T-helper 22 cell (primary cell): ENCODE measurements at regions not wholly inside any gene's neighbourhood (a gene's known extent, or its start where the extent isn't known, plus 50 kb on each side); places are given as distances from the start of the nearest gene placed in this dataset.

Experiments used
- DNase-seq: peaks from one replicate; pipeline ENCODE4 v3.0.0-alpha.2; 2020; ENCODE audit warnings: low read depth

GRCh38 chr2:6421138-6421730, 444.5 kb downstream of the CMPK2 start:
- DNase-seq, result no peak

GRCh38 chr2:6421888-6422287, 443.8 kb downstream of the CMPK2 start:
- no peak for DNase-seq

GRCh38 chr2:6423157-6423556, 442.6 kb downstream of the CMPK2 start:
- DNase-seq, result no peak

- DNase-seq, result no peak
Observed at GRCh38 chr2:6423944-6424343, 441.8 kb downstream of the CMPK2 start.

- DNase-seq, result no peak
Observed at GRCh38 chr2:6425032-6425431, 440.7 kb downstream of the CMPK2 start.

DNA sequence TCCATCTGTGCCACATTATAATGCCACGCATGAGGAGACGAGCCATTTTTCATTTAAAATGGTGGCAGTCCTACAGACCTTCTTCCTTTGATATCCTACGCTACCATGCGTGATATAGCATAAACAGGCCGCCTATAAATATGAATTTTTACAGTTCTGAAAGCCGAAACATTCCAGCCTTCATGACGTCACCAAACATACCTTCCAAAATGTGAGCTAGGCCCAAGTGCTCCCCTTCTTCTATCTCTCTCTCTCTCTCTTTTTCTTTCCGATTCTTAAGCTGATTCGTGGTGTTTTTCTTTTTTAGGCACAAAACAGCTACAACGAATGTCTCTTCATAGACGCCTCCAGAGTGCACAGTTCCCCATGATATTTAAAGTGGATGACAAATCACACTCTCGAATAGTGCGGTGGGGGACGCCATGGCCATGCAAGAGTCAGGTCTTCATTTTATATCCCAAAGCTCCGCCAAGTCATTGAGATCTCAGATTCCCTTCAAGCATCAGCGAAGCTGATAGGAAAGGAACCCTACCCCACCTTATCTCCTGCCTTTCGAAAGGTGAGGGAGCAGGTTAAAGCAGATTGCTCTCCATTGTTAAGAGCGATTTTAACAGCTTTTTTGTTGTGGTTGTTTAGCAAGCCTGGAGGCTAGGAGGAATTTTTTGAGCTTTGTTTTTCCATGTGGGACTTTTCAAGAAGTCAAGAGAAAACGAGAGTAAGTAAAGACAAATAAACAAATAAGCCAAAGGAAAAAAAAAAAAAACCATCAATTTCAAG, 436.3 kb downstream of the CMPK2 start:
- no peak for DNase-seq

- DNase-seq, result no peak
Observed at GRCh38 chr2:6434438-6434837, 431.3 kb downstream of the CMPK2 start.

DNA sequence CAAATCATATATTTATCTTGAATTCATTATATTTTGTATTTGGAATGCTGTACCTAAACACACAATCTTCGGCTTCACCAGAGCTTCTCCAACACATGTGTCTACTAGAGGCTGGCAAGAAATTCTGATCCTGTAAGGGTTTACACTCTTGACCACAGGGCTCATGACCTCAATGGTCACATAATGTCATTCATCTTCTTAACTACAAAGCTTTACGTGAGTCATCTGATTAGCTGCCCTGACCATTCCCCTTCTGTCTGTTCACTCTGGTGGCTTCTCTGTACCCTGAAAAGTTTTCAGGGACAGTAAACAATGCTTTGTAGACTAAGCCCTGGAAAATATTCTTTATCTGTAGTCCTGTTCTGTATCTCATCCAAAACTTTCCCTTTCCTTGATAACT, 423.9 kb downstream of the CMPK2 start:
- DNase-seq, result no peak

DNA sequence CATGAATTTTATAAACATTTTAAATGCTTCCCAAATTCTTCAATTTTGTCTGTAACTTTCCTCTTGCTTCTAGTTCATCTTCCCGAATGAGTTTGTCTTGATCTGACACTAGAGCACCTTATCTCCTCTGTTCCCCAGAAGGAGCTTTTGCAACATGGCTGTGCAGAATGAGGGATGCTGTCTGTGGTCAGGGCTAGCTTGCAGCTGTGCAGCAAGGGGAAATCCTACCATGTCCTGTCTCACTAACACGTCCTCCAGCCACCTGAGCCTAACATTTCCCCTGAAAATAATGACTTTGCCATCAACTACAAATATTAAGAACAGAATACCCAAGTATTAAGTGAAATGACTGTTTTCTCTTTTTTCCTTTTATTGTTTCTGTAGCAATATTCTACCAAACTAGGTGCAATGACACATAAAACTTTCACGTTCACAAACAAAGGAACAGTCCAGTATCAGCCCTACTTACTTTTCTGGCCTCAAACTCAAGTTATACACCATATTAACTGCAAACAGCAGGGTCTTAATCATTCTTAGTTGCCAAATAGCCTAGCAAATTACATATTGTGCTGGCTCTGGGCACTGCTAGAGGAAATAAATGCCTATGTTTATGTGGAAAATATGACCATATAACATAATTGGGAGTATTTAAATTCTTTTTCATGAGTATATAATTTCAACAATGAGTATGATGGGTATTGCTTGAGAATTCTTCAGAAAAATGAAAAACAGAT, 423.3 kb downstream of the CMPK2 start:
- no peak for DNase-seq

GRCh38 chr2:6443061-6443823, 422.5 kb downstream of the CMPK2 start:
- DNase-seq, result no peak

DNA sequence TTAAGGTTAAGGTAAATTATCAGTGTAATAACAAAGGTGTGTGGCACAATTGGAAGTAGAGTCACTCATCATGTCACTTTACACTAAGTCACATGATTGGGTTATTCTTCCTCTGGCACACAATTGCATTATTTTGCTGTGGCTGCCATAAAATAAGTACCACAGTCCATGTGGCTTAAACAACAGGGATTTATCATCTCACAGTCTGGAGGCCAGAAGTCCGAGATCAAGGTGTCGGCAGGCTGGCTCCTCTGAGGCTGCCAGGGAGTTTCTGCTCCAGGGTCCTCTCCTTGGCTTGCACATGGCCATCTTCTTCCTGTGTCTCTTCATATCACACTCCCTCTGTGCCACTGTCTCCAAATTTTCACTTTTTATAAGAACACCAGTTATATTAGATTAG, 421.2 kb downstream of the CMPK2 start:
- DNase-seq, result no peak

DNA sequence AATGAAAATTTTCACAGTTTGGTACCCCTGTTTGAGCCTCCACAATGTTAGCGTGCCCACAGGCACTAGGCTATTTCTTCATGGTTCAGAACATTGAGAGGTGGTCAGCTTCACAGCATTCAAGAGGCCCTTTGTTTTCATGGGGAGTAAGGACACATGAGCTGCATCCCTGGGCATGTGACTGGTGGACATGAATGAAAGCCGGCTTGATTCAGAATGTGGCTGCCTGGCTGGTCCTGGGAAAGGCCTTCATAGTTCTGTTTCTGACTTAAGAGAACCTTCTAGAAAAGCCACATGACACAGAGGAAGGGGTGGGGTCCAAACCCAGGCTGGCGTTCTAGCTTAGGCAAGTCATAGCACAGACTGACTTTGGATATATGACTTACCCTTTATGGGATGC, 420.6 kb downstream of the CMPK2 start:
- no peak for DNase-seq

GRCh38 chr2:6446938-6447608, 418.6 kb downstream of the CMPK2 start:
- no peak for DNase-seq

DNA sequence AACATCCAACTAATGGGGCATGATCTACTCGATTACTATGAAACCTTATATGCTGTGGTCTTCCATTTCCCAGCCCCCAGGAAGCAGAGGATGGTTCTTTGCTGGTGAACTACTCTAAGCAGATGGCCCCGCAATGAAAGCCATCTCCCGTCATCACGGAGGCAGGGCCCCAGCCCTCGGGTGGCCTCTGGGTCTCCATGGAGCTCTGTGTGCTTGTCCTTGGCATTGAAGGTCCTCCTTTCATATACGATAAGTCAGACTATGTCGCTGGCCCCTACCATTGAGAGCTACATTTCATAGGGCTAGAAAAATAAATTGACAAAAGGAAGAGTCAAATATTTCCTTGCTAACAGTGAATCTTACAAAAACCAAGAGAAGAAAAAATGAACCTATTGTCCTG, 416.8 kb downstream of the CMPK2 start:
- no peak for DNase-seq

- no peak for DNase-seq
Observed at GRCh38 chr2:6449343-6449742, 416.4 kb downstream of the CMPK2 start.

GRCh38 chr2:6452702-6453481, 412.8 kb downstream of the CMPK2 start:
- no peak for DNase-seq

DNA sequence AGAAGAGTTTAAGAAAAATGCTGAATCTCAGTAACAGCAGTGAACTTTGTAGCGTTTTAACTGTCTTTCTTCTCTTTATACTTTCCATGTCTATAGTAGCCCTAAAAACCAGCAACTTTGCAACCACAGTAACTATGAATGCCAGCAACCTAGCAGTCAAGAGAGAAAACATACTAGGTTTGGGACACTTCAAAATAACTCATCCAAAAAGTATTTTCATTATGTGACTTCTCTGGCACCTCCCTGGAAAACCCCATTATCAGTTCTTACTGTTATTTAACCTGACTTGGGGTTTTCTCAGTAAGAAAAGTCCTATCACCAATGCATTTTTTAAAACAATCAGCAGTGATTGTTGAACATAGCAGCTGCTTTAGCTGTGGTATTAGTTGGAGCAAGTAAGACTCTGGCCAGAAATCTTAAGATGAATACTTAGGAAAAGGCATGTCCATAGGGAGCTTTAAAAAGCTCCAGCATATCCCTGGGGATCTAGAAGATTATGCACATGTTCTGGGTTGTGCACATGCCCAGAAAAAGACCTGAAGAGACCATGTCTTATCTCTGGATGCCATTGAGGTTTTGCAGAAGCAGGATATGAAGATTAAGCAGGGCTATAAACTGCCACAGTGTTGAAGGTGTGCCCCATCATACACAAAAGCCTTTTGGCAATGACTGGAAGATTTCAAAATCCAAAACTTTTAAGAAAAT, 411.3 kb downstream of the CMPK2 start:
- DNase-seq, result no peak

GRCh38 chr2:6459138-6459537, 406.6 kb downstream of the CMPK2 start:
- DNase-seq, result no peak

DNA sequence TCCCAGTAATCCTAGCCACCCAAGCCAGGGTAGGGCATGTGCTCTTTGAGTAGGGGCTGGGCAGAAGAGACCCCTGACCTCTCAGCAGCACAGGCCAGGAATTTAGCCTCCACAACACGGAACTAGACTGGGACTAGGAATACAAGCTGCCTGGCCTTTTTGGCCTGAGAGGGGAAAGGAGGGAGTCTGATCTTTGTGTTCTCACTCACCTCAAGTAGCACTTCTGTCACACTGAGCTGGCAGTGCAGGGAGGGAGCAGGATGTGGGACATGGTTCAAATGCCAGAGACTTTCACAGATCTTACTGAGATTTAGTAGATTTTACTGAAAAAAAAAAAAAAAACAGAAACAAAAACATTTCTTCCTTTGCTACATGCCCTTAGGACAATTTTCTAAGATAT, 395.2 kb downstream of the CMPK2 start:
- DNase-seq, result no peak

- DNase-seq, result no peak
Observed at GRCh38 chr2:6471419-6471818, 394.3 kb downstream of the CMPK2 start.
